ENCODE measurements at regions not wholly inside any gene's neighbourhood (a gene's known extent, or its start where the extent isn't known, plus 50 kb on each side); places are given as distances from the start of the nearest gene placed in this dataset.

DNA sequence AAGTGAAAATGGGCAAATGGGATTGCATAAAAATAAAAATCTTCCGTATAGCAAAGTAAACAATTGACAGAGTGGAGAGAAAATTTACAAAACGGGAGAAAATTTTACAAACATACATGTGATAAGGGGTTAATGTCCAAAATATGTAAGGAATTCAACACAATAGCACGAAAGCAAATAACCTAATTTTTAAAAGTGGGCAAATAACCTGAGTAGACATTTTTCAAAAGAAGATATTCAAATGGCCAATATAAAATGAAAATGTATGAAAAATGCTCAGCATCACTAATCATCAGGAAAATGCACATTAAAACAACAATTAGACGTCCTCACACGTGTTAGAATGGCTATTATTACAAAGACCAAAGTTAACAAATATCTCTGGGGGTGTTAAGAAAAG, 441.5 kb downstream of the HTR1B start:
- DNase-seq (ENCODE audit: low read depth), result no peak
- no peak overlapping the region for H3K4me3 ChIP-seq (ENCODE audit: low read depth, low read length)

GRCh38 chr6:77021232-77021631, 442.1 kb downstream of the HTR1B start:
- TF ChIP-seq, protein P1, sequence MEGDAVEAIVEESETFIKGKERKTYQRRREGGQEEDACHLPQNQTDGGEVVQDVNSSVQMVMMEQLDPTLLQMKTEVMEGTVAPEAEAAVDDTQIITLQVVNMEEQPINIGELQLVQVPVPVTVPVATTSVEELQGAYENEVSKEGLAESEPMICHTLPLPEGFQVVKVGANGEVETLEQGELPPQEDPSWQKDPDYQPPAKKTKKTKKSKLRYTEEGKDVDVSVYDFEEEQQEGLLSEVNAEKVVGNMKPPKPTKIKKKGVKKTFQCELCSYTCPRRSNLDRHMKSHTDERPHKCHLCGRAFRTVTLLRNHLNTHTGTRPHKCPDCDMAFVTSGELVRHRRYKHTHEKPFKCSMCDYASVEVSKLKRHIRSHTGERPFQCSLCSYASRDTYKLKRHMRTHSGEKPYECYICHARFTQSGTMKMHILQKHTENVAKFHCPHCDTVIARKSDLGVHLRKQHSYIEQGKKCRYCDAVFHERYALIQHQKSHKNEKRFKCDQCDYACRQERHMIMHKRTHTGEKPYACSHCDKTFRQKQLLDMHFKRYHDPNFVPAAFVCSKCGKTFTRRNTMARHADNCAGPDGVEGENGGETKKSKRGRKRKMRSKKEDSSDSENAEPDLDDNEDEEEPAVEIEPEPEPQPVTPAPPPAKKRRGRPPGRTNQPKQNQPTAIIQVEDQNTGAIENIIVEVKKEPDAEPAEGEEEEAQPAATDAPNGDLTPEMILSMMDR (IDR thresholded peaks at IDR 0.05; ENCODE audit: low read depth, low read length, missing control alignments), result no peak
- H3K4me3 ChIP-seq (ENCODE audit: low read depth, low read length), result no peak overlapping the region
- DNase-seq (ENCODE audit: low read depth), result no peak

More for the DNA sequence above, 441.5 kb downstream of the HTR1B start:
- TF ChIP-seq, protein P1 (IDR thresholded peaks at IDR 0.05; ENCODE audit: low read depth, low read length, missing control alignments), result no peak

GRCh38 chr6:77019081-77019480, 444.2 kb downstream of the HTR1B start:
- no peak for DNase-seq (ENCODE audit: low read depth)
- TF ChIP-seq, protein P1 (IDR thresholded peaks at IDR 0.05; ENCODE audit: low read depth, low read length, missing control alignments), result no peak

DNA sequence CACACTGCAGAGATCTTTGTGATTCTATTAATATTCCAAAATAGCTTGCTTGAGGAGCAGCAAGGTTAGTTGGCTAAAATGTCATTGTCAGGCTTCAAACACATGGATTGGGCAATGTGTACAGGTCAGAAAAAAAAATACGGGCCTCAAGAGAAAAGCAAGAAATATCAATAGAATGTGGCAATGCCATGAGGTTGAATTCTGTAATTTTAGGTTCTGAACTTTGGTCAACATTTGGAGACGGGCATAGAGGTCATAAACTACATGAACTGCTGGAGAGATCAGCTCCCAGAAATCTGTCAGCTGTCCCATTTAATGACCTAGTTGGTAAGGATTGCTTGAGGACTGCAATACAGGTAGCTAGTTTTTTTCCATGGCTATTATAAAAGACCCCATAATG, 445.8 kb downstream of the HTR1B start:
- no peak for DNase-seq (ENCODE audit: low read depth)
- no peak overlapping the region for H3K4me3 ChIP-seq (ENCODE audit: low read depth, low read length)
- TF ChIP-seq, protein P1 (IDR thresholded peaks at IDR 0.05; ENCODE audit: low read depth, low read length, missing control alignments), result no peak

More at GRCh38 chr6:77019081-77019480, 444.2 kb downstream of the HTR1B start:
- no peak overlapping the region for H3K4me3 ChIP-seq (ENCODE audit: low read depth, low read length)

DNA sequence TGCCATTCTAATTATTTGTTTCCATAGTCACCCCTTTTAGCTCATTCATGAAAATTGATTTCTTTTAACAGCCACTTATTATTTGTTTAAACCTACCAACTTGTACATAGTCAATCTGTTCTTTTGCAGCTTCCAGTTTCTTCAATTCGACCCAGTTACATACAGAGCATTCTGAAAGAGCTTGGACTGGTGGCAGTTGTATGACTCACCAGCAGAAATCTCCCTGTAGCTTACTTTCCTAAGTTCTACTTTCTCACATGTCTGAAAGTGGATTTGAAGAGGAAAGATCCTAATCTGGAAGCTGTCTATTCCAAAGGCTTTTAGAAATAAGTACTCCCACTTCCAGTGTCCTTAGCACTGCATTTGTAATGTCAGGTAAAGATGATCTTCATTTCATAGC, 447.9 kb downstream of the HTR1B start:
- TF ChIP-seq, protein P1 (IDR thresholded peaks at IDR 0.05; ENCODE audit: low read depth, low read length, missing control alignments), result no peak
- H3K4me3 ChIP-seq (ENCODE audit: low read depth, low read length), result no peak overlapping the region
- no peak for DNase-seq (ENCODE audit: low read depth)

DNA sequence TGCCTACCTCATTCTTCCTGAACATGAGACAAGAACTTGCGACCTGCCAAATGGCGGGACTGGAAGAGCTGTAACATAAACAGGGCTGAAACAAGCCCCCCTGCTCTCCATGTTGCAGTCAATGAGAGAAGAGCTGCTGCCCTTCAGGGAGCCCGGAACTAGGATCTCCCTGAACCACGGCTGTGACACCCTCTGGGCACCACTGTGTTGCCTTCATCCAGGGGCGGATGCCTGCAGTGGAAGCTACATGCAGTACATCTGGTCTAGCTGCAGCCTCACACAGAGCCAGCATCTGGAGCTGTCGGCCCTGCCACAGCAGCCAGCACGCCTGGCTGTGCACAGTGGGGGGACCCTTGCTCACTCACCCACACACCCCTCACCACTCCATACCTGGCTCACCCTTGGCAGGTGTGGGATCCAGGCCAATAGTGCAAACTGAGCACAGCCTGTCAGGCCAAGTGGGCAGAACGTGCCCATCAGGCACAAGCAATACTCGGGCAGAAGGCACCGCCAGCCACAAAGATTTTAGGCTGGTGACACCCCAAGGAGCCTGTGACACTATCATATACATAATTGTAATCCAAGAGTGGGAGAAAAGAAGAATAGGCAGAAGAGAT, 451.3 kb downstream of the HTR1B start:
- TF ChIP-seq, protein P1 (IDR thresholded peaks at IDR 0.05; ENCODE audit: low read depth, low read length, missing control alignments), result no peak
- no peak for DNase-seq (ENCODE audit: low read depth)
- H3K4me3 ChIP-seq (ENCODE audit: low read depth, low read length), result no peak overlapping the region

GRCh38 chr6:77010931-77011542, 452.3 kb downstream of the HTR1B start:
- no peak overlapping the region for H3K4me3 ChIP-seq (ENCODE audit: low read depth, low read length)
- TF ChIP-seq, protein P1 (IDR thresholded peaks at IDR 0.05; ENCODE audit: low read depth, low read length, missing control alignments), result no peak
- DNase-seq (ENCODE audit: low read depth), result no peak
